Esophagus muscularis mucosa (tissue), 4 donors: ENCODE measurements at regions not wholly inside any gene's neighbourhood (a gene's known extent, or its start where the extent isn't known, plus 50 kb on each side); places are given as distances from the start of the nearest gene placed in this dataset.

ENCODE experiments used
- EP300 ChIP-seq: sonication (generic); formaldehyde crosslinking; IDR thresholded peaks from one replicate; pipeline ENCODE4 v1.6.1; 2017; ENCODE audit warnings: antibody characterized with exemption
- POLR2A ChIP-seq: fragments of 450-650 bp; IDR thresholded peaks from one replicate; pipeline ENCODE4 v1.6.1; 2017; ENCODE audit warnings: antibody characterized with exemption, moderate library complexity, mild to moderate bottlenecking, low read depth
- TF ChIP-seq, protein P1 (sequence below), 3 experiments: fragments of 200-600 bp in 2 of 3; fragments of 450-650 bp in 1 of 3; sonication (generic) in 2 of 3; IDR thresholded peaks; one replicate each; pipeline ENCODE4 v1.5.1; 2017 to 2019; ENCODE audit warnings: antibody characterized with exemption in 3 of 3, mild to moderate bottlenecking in 2 of 3, moderate library complexity in 1 of 3

DNA sequence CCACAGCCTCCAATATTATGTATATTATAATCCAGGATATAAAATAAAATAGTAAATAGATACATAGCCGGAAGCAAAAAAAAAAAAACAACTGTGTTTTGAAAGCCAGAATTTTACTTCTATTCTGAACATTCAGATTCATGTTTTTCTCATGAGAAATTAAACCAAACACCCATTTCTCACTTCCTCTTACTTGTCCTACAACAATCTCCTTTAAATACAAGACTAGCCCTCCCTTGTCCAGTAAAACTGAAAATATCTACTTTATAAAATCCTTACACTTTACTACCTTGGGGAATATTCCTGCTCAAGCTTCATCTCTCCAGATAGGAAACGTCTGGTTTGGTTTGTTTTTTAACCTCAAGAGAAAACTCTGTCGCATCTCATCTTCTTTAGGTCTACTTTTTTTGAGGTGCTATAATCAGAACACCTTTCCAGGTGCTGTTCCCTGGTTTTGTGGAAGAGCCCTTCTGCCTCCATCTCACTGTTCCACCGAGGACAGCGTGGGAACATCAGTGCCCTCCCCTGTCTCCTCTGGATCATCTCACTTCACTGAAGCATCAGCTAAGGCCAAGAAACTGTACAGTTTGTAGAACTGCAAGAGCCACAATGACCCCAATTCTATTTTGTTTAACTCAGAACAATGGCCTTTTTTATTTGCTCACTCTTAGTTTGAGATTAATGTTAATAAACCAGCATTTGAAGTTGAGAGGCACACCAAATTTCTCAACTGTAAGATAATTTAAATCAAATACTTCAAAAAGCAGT lies 82.0 kb upstream of the ARHGAP32 start:
- TF ChIP-seq, protein P1, sequence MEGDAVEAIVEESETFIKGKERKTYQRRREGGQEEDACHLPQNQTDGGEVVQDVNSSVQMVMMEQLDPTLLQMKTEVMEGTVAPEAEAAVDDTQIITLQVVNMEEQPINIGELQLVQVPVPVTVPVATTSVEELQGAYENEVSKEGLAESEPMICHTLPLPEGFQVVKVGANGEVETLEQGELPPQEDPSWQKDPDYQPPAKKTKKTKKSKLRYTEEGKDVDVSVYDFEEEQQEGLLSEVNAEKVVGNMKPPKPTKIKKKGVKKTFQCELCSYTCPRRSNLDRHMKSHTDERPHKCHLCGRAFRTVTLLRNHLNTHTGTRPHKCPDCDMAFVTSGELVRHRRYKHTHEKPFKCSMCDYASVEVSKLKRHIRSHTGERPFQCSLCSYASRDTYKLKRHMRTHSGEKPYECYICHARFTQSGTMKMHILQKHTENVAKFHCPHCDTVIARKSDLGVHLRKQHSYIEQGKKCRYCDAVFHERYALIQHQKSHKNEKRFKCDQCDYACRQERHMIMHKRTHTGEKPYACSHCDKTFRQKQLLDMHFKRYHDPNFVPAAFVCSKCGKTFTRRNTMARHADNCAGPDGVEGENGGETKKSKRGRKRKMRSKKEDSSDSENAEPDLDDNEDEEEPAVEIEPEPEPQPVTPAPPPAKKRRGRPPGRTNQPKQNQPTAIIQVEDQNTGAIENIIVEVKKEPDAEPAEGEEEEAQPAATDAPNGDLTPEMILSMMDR (IDR thresholded peaks at IDR 0.05) = no peak
- TF ChIP-seq POLR2A (no peak), EP300 (no peak)
